PC-3 (cell line): ENCODE measurements at regions not wholly inside any gene's neighbourhood (a gene's known extent, or its start where the extent isn't known, plus 50 kb on each side); places are given as distances from the start of the nearest gene placed in this dataset.

Experiments used
- EZH2phosphoT487 ChIP-seq: fragments of 300-600 bp; sonication (generic); IDR thresholded peaks from 2 replicates; pipeline ENCODE4 v1.6.1; 2018; ENCODE audit warnings: mild to moderate bottlenecking, antibody characterized with exemption, low read length, borderline replicate concordance
- TF ChIP-seq, protein P1 (sequence below): fragments of 300-600 bp; sonication (generic); conservative IDR thresholded peaks from 2 replicates; pipeline ENCODE4 v1.5.1; 2017; ENCODE audit warnings: antibody characterized with exemption, low read depth, mild to moderate bottlenecking, low read length

DNA sequence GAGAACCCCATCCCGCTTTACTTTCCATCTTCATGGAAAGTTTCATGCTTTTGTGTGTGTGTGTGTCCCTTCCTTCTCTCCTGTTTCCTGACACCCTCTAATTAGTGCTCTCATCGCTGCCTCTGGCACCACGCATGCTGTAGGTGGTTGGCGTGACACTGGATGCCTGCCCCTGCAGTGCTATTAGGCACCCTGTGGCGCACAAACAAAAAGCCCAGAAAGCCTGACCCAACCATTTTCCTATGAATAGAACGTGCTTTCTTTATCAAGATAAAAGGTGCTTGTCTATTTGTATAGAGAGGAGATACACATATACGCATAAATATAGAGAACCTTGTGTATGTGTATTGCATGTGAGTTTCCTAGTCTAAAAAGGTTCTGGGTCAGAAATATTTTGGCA lies 120.8 kb upstream of the CDCA7L start:
- TF ChIP-seq, protein P1, sequence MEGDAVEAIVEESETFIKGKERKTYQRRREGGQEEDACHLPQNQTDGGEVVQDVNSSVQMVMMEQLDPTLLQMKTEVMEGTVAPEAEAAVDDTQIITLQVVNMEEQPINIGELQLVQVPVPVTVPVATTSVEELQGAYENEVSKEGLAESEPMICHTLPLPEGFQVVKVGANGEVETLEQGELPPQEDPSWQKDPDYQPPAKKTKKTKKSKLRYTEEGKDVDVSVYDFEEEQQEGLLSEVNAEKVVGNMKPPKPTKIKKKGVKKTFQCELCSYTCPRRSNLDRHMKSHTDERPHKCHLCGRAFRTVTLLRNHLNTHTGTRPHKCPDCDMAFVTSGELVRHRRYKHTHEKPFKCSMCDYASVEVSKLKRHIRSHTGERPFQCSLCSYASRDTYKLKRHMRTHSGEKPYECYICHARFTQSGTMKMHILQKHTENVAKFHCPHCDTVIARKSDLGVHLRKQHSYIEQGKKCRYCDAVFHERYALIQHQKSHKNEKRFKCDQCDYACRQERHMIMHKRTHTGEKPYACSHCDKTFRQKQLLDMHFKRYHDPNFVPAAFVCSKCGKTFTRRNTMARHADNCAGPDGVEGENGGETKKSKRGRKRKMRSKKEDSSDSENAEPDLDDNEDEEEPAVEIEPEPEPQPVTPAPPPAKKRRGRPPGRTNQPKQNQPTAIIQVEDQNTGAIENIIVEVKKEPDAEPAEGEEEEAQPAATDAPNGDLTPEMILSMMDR: no peak
- TF ChIP-seq EZH2phosphoT487: no peak
